ENCODE measurements at regions not wholly inside any gene's neighbourhood (a gene's known extent, or its start where the extent isn't known, plus 50 kb on each side); places are given as distances from the start of the nearest gene placed in this dataset.

DNA sequence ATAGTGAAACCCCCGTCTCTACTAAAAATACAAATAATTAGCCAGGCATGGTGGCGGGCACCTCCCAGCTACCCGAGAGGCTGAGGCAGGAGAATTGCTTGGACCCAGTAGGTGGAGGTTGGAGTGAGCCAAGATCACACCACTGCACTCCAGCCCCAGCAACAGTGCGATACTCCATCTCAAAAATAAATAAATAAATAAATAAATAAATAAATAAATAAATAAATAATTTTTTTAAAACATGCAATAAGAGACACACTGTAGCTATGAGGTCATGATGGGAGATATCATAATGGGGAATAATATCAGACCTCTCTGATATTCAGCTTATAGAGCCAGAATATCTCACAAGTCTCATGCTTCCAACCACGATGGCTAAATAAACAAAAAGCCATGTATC lies 82.3 kb downstream of the CD24 start:
- TF ChIP-seq STAT1 (IDR thresholded peaks at IDR 0.05; ENCODE audit: unreplicated experiment) (no peak), EZH2 (IDR thresholded peaks at IDR 0.05; ENCODE audit: low read depth, unreplicated experiment) (no peak), POLR2AphosphoS5 (IDR thresholded peaks at IDR 0.05; ENCODE audit: low read depth) (no peak), CREB1 (CRISPR knock-in tag; IDR thresholded peaks at IDR 0.05; ENCODE audit: low read depth) (no peak), EZH2phosphoT487 (IDR thresholded peaks at IDR 0.05; ENCODE audit: unreplicated experiment) (no peak)
- TF ChIP-seq, protein P1, sequence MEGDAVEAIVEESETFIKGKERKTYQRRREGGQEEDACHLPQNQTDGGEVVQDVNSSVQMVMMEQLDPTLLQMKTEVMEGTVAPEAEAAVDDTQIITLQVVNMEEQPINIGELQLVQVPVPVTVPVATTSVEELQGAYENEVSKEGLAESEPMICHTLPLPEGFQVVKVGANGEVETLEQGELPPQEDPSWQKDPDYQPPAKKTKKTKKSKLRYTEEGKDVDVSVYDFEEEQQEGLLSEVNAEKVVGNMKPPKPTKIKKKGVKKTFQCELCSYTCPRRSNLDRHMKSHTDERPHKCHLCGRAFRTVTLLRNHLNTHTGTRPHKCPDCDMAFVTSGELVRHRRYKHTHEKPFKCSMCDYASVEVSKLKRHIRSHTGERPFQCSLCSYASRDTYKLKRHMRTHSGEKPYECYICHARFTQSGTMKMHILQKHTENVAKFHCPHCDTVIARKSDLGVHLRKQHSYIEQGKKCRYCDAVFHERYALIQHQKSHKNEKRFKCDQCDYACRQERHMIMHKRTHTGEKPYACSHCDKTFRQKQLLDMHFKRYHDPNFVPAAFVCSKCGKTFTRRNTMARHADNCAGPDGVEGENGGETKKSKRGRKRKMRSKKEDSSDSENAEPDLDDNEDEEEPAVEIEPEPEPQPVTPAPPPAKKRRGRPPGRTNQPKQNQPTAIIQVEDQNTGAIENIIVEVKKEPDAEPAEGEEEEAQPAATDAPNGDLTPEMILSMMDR (conservative IDR thresholded peaks at IDR 0.05; ENCODE audit: low read depth in 2 of 2) = no peak
- TF ChIP-seq, protein P2, sequence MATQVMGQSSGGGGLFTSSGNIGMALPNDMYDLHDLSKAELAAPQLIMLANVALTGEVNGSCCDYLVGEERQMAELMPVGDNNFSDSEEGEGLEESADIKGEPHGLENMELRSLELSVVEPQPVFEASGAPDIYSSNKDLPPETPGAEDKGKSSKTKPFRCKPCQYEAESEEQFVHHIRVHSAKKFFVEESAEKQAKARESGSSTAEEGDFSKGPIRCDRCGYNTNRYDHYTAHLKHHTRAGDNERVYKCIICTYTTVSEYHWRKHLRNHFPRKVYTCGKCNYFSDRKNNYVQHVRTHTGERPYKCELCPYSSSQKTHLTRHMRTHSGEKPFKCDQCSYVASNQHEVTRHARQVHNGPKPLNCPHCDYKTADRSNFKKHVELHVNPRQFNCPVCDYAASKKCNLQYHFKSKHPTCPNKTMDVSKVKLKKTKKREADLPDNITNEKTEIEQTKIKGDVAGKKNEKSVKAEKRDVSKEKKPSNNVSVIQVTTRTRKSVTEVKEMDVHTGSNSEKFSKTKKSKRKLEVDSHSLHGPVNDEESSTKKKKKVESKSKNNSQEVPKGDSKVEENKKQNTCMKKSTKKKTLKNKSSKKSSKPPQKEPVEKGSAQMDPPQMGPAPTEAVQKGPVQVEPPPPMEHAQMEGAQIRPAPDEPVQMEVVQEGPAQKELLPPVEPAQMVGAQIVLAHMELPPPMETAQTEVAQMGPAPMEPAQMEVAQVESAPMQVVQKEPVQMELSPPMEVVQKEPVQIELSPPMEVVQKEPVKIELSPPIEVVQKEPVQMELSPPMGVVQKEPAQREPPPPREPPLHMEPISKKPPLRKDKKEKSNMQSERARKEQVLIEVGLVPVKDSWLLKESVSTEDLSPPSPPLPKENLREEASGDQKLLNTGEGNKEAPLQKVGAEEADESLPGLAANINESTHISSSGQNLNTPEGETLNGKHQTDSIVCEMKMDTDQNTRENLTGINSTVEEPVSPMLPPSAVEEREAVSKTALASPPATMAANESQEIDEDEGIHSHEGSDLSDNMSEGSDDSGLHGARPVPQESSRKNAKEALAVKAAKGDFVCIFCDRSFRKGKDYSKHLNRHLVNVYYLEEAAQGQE (IDR thresholded peaks at IDR 0.05; ENCODE audit: unreplicated experiment) = no peak
- TF ChIP-seq, protein P3, sequence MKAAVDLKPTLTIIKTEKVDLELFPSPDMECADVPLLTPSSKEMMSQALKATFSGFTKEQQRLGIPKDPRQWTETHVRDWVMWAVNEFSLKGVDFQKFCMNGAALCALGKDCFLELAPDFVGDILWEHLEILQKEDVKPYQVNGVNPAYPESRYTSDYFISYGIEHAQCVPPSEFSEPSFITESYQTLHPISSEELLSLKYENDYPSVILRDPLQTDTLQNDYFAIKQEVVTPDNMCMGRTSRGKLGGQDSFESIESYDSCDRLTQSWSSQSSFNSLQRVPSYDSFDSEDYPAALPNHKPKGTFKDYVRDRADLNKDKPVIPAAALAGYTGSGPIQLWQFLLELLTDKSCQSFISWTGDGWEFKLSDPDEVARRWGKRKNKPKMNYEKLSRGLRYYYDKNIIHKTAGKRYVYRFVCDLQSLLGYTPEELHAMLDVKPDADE (IDR thresholded peaks at IDR 0.05) = no peak
- TF ChIP-seq, protein P4, sequence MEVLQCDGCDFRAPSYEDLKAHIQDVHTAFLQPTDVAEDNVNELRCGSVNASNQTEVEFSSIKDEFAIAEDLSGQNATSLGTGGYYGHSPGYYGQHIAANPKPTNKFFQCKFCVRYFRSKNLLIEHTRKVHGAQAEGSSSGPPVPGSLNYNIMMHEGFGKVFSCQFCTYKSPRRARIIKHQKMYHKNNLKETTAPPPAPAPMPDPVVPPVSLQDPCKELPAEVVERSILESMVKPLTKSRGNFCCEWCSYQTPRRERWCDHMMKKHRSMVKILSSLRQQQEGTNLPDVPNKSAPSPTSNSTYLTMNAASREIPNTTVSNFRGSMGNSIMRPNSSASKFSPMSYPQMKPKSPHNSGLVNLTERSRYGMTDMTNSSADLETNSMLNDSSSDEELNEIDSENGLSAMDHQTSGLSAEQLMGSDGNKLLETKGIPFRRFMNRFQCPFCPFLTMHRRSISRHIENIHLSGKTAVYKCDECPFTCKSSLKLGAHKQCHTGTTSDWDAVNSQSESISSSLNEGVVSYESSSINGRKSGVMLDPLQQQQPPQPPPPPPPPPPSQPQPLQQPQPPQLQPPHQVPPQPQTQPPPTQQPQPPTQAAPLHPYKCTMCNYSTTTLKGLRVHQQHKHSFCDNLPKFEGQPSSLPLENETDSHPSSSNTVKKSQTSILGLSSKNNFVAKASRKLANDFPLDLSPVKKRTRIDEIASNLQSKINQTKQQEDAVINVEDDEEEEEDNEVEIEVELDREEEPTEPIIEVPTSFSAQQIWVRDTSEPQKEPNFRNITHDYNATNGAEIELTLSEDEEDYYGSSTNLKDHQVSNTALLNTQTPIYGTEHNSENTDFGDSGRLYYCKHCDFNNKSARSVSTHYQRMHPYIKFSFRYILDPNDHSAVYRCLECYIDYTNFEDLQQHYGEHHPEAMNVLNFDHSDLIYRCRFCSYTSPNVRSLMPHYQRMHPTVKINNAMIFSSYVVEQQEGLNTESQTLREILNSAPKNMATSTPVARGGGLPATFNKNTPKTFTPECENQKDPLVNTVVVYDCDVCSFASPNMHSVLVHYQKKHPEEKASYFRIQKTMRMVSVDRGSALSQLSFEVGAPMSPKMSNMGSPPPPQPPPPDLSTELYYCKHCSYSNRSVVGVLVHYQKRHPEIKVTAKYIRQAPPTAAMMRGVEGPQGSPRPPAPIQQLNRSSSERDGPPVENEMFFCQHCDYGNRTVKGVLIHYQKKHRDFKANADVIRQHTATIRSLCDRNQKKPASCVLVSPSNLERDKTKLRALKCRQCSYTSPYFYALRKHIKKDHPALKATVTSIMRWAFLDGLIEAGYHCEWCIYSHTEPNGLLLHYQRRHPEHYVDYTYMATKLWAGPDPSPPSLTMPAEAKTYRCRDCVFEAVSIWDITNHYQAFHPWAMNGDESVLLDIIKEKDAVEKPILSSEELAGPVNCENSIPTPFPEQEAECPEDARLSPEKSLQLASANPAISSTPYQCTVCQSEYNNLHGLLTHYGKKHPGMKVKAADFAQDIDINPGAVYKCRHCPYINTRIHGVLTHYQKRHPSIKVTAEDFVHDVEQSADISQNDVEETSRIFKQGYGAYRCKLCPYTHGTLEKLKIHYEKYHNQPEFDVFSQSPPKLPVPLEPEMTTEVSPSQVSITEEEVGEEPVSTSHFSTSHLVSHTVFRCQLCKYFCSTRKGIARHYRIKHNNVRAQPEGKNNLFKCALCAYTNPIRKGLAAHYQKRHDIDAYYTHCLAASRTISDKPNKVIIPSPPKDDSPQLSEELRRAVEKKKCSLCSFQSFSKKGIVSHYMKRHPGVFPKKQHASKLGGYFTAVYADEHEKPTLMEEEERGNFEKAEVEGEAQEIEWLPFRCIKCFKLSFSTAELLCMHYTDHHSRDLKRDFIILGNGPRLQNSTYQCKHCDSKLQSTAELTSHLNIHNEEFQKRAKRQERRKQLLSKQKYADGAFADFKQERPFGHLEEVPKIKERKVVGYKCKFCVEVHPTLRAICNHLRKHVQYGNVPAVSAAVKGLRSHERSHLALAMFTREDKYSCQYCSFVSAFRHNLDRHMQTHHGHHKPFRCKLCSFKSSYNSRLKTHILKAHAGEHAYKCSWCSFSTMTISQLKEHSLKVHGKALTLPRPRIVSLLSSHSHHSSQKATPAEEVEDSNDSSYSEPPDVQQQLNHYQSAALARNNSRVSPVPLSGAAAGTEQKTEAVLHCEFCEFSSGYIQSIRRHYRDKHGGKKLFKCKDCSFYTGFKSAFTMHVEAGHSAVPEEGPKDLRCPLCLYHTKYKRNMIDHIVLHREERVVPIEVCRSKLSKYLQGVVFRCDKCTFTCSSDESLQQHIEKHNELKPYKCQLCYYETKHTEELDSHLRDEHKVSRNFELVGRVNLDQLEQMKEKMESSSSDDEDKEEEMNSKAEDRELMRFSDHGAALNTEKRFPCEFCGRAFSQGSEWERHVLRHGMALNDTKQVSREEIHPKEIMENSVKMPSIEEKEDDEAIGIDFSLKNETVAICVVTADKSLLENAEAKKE (CRISPR knock-in tag; IDR thresholded peaks at IDR 0.05) = no peak

All from GM23338 (cell line).